ENCODE measurements at regions not wholly inside any gene's neighbourhood (a gene's known extent, or its start where the extent isn't known, plus 50 kb on each side); places are given as distances from the start of the nearest gene placed in this dataset.
"Not testable (repeated sequence)": the region's sequence is repeated elsewhere in the genome, so short reads cannot be mapped to it uniquely, and the experiment has no call there.

DNA sequence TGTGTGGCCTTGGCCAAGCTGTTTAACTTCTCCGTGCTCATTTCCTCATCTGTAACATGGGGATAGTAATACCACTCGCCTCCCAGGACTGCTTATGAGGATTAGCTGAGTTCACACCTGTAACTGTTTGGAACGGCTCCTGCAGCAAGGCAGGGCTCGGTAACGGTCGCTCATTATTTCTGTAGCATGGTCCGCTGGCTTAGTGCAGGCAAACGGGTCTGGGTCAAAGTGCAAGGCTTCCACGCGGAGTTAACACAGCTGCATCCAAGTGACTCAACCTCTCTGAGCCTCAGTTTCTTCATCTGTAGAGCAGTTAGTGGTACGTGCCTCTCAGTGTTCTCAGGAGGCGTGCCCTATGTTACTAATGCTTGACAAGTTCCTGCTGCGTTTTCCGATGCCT, 94.3 kb upstream of the YWHAQ start:
- no peaks in the 10 kb centered on the region for H3K36me3 ChIP-seq
- TF ChIP-seq, protein P1, sequence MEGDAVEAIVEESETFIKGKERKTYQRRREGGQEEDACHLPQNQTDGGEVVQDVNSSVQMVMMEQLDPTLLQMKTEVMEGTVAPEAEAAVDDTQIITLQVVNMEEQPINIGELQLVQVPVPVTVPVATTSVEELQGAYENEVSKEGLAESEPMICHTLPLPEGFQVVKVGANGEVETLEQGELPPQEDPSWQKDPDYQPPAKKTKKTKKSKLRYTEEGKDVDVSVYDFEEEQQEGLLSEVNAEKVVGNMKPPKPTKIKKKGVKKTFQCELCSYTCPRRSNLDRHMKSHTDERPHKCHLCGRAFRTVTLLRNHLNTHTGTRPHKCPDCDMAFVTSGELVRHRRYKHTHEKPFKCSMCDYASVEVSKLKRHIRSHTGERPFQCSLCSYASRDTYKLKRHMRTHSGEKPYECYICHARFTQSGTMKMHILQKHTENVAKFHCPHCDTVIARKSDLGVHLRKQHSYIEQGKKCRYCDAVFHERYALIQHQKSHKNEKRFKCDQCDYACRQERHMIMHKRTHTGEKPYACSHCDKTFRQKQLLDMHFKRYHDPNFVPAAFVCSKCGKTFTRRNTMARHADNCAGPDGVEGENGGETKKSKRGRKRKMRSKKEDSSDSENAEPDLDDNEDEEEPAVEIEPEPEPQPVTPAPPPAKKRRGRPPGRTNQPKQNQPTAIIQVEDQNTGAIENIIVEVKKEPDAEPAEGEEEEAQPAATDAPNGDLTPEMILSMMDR (IDR thresholded peaks at IDR 0.05) = no peak
- no peak for DNase-seq
- no peaks in the 10 kb centered on the region for H3K4me1 ChIP-seq
- H3K27me3 ChIP-seq = no peaks in the 10 kb centered on the region
- no peak overlapping the region for H3K4me3 ChIP-seq
- intact Hi-C loops (cut with DNase I) = no loop called here
- H3K9me3 ChIP-seq = no peaks in the 10 kb centered on the region
- ATAC-seq = no peak
- 86 to 88% methylated on average over 14 of the region's 14 CpGs for WGBS, 2 donors
- H3K27ac ChIP-seq = no peak overlapping the region

DNA sequence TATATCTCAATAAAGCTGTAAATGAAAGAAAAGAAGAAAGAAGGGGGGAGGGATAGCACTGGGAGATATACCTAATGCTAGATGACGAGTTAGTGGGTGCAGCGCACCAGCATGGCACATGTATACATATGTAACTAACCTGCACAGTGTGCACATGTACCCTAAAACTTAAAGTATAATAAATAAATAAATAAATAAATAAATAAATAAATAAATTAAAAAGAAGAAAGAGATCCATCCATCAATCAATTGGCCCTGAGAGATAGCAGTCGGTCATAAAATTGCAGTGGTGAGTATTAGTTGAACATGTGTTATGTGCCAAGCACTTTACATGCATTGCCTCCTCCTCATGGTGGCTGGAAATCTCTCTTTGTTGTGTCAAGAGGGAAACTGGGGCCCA, 95.2 kb upstream of the YWHAQ start:
- DNase-seq; H3K4me1 ChIP-seq; H3K4me3 ChIP-seq; intact Hi-C loops (cut with DNase I); H3K27ac ChIP-seq; H3K27me3 ChIP-seq; ATAC-seq; H3K36me3 ChIP-seq; H3K9me3 ChIP-seq: not testable (repeated sequence)
- WGBS, 2 donors = 93 to 96% methylated on average over 3 of the region's 3 CpGs

DNA sequence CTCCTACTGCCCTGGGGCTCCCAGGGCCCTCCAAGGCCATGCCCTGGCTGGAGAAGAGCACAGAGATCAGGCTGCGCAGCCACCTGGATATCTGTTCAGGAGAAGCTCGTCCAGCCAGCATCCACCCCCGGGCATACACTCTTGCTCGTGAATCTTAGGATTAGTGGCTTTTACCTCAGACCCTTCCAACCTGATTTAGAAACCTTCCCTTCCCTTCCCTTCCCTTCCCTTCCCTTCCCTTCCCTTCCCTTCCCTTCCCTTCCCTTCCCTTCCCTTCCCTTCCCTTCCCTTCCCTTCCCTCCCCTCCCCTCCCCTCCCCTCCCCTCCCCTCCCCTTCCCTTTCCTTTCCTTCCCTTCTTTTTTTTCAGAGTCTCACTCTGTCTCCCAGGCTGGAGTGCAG, 99.7 kb upstream of the YWHAQ start:
- H3K27me3 ChIP-seq, ATAC-seq, H3K36me3 ChIP-seq, H3K27ac ChIP-seq, DNase-seq, H3K4me3 ChIP-seq, H3K4me1 ChIP-seq: not testable (repeated sequence)
- peaks cover 0 to 25% (median 10%) of the 10 kb centered on the region in 11 donors for H3K9me3 ChIP-seq
- WGBS, 2 donors = 85 to 87% methylated on average over 4 of the region's 4 CpGs
- intact Hi-C loops (cut with DNase I) = loop anchor here in 1 of 10 donors (10.0 kb wide), 1 partner anchor 76 kb away; no protein-coding TSS in a partner anchor

GRCh38 chr2:9732824-9733223, 102.0 kb upstream of the YWHAQ start:
- TF ChIP-seq, protein P1 (IDR thresholded peaks at IDR 0.05) = no peak
- Histone ChIP-seq H3K4me1 (peaks cover 0 to 17% (median 1%) of the 10 kb centered on the region in 9 donors), H3K9me3 (peaks cover 0 to 31% (median 10%) of the 10 kb centered on the region in 11 donors), H3K27me3 (no peaks in the 10 kb centered on the region), H3K36me3 (no peaks in the 10 kb centered on the region), H3K27ac (no peak overlapping the region), H3K4me3 (no peak overlapping the region)
- no peak for ATAC-seq
- WGBS, 2 donors = 90 to 93% methylated on average over 3 of the region's 3 CpGs
- intact Hi-C loops (cut with DNase I) = loop anchor here in 1 of 10 donors (10.0 kb wide), 1 partner anchor 78 kb away; no protein-coding TSS in a partner anchor
- DNase-seq = no peak

DNA sequence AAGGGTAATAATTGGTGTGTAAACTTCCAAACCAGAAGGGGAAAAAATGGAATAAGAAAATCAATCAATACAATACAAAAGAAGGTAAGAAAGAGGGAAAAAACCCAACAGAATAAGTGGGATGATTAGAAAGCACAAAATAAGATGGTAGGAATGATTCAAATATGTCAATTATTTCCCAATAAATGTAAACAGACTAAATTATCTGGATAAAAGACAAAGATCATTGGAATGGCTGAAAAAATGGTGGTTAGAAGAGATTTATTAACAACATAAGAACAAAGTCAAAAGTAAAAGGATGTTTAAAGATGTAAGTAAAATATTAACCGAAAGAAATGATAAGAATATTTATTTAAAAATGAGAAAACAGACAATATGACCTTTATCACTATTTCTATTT, 103.5 kb upstream of the YWHAQ start:
- intact Hi-C loops (cut with DNase I) = loop anchor here in 1 of 10 donors (10.0 kb wide), 1 partner anchor 80 kb away; no protein-coding TSS in a partner anchor
- no peak for ATAC-seq
- Histone ChIP-seq H3K27me3 (no peaks in the 10 kb centered on the region), H3K9me3 (peaks cover 0 to 31% (median 10%) of the 10 kb centered on the region in 11 donors), H3K27ac (no peak overlapping the region), H3K4me3 (no peak overlapping the region), H3K36me3 (no peaks in the 10 kb centered on the region), H3K4me1 (peaks cover 3 to 32% (median 16%) of the 10 kb centered on the region in 9 donors)
- TF ChIP-seq, protein P1 (IDR thresholded peaks at IDR 0.05) = no peak
- WGBS, 2 donors = 86 to 94% methylated on average over 1 of the region's 1 CpG
- DNase-seq = no peak
